GM19324 (cell line): ENCODE measurements at regions not wholly inside any gene's neighbourhood (a gene's known extent, or its start where the extent isn't known, plus 50 kb on each side); places are given as distances from the start of the nearest gene placed in this dataset.

Source experiments
- ATAC-seq: cut with Tn5 transposase; IDR thresholded peaks from one replicate; pipeline ENCODE4 v1.9.1; 2021; ENCODE audit warnings: mild to moderate bottlenecking, moderate library complexity; ENCODE audit not compliant: unreplicated experiment, low FRiP score

GRCh38 chr13:25044071-25044470, 51.9 kb upstream of the PABPC3 start:
- ATAC-seq = no peak
